Colon (tissue), 2 donors: ENCODE measurements at regions not wholly inside any gene's neighbourhood (a gene's known extent, or its start where the extent isn't known, plus 50 kb on each side); places are given as distances from the start of the nearest gene placed in this dataset.
"Not testable (repeated sequence)": the region's sequence is repeated elsewhere in the genome, so short reads cannot be mapped to it uniquely, and the experiment has no call there.

Experiments used
- FAIRE-seq: peaks from 2 replicates; lab custom pipeline; 2012; peaks lifted over from hg19 to GRCh38; lab: Jason Lieb, UNC
- donor health status: control.
- donor health status: control.

GRCh38 chr3:24545887-24546286 is 51.2 kb upstream of the THRB start:
- no peak for FAIRE-seq

- no peak for FAIRE-seq
Measured at GRCh38 chr3:24548278-24548677, 53.6 kb upstream of the THRB start.

DNA sequence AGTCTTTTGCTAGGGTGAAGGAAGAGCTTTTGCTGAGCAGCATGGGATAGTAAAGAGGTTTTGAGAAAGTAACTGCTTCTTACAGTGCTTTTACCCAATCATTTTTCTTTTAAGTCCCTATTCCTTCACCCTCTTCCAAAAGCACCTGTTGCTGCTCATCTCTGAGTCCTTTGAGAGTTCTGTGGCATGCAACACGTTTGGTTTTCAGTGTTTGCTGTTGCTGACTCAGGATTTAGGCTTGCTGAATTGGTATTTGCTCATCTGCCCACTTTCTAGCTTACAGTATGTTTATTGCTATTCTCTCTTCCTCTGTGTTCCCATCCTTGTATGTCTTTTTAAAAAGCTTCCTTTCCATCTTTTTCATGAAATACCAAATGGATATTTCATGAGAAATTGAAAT is 55.9 kb upstream of the THRB start:
- no peak for FAIRE-seq

DNA sequence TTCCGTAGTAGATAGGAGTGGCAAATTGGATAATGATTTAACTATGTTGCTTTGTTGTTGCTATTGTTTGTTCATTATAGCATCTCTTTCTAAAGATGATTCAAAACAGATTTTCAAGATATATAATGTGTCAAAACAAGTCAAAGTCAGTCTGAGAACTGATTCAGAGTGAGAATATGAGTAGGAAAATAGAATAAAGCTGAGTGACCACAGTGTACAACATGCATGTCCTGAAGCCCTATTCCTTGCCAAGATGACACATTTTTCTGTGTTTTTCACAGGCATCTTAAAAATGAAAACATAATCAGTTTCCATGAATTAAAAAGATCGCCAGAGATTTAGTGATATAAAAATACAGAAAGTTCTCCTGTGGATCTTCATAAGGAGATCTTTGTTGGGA is 57.0 kb upstream of the THRB start:
- FAIRE-seq: no peak

DNA sequence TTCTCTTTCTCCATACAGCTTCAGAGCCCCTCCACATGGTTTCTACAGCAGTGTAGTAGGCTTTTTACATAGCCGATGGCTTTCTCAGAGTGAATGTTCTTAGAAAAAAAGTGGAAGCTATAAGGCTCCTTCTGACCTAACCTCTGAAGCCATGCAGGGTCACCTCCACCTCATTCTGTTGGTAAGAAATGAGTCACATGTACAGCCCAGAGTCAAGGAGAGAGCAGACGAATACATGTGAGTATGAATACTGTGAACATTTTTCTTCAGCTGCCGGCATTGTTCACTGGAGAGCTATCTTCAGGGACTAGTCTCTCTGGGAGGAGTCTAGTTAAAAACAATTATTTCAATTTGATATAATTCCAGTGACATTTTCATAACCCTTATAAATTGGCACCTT is 68.2 kb upstream of the THRB start:
- no peak for FAIRE-seq

DNA sequence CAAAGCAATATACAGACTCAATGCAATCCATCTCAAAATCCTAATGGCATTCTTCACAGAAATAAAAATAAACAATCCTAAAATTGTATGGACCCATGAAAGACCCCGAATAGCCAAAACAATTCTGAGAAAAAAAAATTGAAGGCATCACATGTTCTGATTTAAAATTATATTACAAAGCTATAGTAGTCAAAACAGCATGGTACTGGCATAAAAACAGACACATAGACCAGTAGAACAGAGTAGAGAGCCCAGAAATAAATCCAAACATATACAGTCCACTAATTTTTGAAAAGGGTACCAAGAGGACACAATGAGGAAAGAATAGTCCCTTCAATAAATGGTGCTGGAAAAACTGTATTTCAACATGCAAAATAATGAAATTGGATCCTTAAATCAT is 70.4 kb upstream of the THRB start:
- no peak for FAIRE-seq

DNA sequence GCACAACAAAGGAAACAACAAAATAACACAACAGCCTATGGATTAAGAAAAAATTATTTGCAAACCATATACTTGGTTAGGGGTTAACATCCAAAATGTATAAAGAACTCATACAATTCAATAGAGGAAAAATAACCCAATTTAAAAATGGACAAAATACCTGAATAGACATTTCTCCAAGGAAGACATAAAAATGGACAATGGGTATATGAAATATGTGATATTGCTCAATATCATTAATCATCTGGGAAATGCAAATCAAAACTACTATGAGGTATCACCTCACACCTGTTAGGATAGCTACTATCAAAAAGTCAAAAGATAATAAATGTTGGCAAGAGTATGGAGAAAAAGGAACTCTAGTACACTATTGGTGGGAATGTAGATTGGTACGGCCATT is 71.0 kb upstream of the THRB start:
- FAIRE-seq: no peak

- FAIRE-seq: no peak
Measured at GRCh38 chr3:24566927-24567326, 72.3 kb upstream of the THRB start.

GRCh38 chr3:24572409-24572808 is 77.8 kb upstream of the THRB start:
- FAIRE-seq: not testable (repeated sequence)

DNA sequence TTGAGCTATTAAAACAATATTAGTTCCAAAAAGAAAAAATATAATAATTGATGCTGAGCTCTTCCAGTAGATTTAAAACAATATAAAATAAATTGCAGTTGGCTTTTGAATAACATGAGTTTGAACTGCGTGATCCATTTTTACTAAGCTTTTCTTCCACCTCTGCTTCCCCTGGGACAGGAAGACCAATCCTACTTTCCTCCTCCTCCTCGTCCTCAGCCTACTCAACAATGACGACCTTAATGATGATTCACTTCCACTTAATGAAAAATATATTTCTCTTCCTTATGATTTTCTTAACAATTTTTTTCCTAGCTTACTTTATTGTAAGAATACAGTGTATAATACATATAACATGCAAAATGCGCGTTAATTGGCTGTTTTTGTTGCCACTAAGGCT is 78.9 kb upstream of the THRB start:
- no peak for FAIRE-seq

GRCh38 chr3:24578324-24578723 is 83.7 kb upstream of the THRB start:
- no peak for FAIRE-seq

- FAIRE-seq: no peak
Measured at GRCh38 chr3:24578951-24579421, 84.3 kb upstream of the THRB start.

- FAIRE-seq: no peak
Measured at GRCh38 chr3:24582431-24583403, 88.1 kb upstream of the THRB start.

GRCh38 chr3:24586920-24587319 is 92.3 kb upstream of the THRB start:
- no peak for FAIRE-seq

DNA sequence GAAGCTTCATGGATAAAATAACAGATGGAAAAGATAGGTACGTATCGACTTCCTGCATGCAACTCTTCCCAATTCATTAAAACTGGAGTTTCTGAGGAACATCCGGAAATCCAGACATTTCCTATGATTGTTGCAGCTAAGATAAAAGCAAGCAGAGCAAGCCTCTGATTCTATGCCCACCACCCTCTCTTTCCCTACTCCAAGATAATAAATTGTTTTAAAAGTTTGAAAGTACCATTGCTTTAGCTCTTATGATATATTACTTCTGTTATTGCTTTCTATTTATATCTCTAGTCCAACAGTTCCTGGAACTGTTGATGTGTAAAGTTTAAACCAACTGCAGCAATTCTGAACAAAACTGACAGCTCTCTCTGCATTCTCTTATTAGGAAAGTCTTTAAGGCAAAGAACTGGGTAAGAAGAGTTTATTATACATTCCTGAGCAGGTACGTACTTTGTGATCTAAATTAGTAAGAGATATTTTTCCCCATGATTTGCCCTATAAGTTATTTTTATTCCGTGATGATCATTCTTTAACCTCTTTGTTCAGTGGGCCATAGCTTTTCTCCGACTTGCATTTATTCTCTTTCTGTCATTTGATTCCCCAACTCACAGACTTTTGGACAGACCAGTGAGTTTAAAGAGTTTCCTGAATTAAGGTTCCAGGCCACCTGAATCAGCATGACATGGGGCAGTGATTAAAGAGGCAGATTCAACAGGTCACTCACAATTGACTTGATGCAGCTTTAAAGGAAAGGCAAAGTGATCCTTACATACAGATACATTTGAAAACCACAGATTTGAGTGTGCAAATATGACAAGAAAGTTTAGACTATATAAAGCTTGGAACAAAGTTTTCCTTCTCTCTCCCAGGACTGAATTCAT is 94.2 kb upstream of the THRB start:
- no peak for FAIRE-seq

DNA sequence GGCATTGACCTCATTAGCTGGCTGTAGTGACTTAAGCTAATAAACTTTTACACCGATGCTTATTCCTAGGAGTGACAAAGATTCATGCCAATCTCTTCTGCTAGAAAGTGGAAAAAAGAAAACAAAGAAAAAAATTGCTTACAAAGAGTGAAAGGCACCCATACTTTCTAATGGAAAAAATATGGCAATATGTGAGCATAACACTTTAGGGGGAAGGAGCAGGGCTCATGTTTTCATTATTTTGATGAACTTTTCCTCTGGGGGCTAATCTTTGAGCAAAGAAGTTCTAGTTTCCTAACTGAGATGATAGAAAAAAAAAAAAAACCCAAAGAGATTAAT is 94.8 kb upstream of the THRB start:
- FAIRE-seq: no peak

GRCh38 chr3:24589931-24590880 is 95.6 kb upstream of the THRB start:
- FAIRE-seq: no peak

GRCh38 chr3:24591191-24591590 is 96.5 kb upstream of the THRB start:
- no peak for FAIRE-seq

DNA sequence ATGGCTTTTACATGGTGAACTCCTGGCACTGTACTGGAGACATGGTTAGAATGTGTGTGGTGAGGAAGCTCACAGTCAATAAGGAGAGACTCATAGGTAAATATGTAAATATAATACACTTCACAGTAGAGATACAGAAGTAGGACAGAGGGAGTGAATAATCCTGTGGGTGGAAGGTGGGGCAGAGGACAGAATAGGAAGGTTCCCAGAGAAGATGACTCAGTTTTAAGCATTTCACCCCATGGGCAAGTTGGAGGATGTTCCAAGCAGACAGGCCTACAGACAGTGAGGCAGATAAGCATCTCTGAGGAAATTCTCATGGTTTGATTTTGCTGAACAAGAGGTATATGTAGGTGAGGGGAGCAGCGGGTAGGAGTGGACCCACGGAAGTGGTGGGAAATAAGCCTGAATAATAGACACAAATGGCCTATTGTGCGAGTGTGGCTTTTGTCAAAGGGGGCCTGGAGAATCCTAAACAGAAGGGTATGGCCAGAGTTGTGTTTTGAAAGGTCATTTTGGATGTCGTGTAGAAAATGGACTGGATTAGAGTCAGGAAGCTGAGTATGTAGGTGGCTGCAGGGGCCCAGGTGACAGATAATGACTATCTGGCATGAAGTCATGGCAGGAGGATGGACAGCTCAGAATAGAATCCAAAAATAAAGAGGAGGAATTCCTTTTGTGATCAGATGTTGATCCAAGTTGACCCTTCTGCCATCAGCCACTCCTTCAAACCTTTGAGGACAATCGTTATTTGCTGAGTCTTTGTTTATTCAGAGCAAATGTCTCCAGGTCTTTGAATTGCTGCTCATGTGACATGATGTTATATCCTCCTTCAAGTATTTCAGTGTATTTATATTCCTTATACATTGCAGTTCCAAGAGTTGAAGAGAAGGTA is 97.3 kb upstream of the THRB start:
- FAIRE-seq: no peak

GRCh38 chr3:24594161-24594560 is 99.5 kb upstream of the THRB start:
- no peak for FAIRE-seq

- peak; percentile 77 for FAIRE-seq
Measured at GRCh38 chr3:24595796-24596195, 101.1 kb upstream of the THRB start.
